SK-N-SH (cell line): ENCODE measurements at regions not wholly inside any gene's neighbourhood (a gene's known extent, or its start where the extent isn't known, plus 50 kb on each side); places are given as distances from the start of the nearest gene placed in this dataset.

Experiments used
- CTCF ChIA-PET: fragments of 300-600, 350-600 bp; formaldehyde crosslinking; extraction: SDS; loops from one replicate; lab custom pipeline; 2021; lab: Yijun Ruan, JAX
- POLR2A ChIA-PET: fragments of 350-600 bp; sonication (Branson Sonifier 250); formaldehyde crosslinking; extraction: SDS; loops from one replicate; lab custom pipeline; 2020; ENCODE audit warnings: antibody characterized with exemption, inconsistent platforms; lab: Yijun Ruan, JAX
- DNase-seq: peaks from one replicate; pipeline ENCODE4 v3.0.0; 2012
- H2AFZ ChIP-seq: fragments of 200-600 bp; sonication (generic); 2 replicates; pipeline ENCODE4 v1.8.1; 2016; ENCODE audit warnings: antibody characterized with exemption, mild to moderate bottlenecking, low read depth
- H3F3A ChIP-seq: fragments of 200-600 bp; sonication (generic); replicated peaks from 2 replicates; pipeline ENCODE3; 2016; ENCODE audit warnings: antibody characterized with exemption, mild to moderate bottlenecking; ENCODE audit not compliant: insufficient read depth
- H3K27ac ChIP-seq, 2 experiments: fragments of 200-500 bp in 1 of 2; fragments of 200-600 bp in 1 of 2; sonication (Bioruptor generic) in 1 of 2; sonication (generic), shearing (Covaris generic) in 1 of 2; 2 replicates each; pipeline versions ENCODE4 v1.5.1 to v1.6.1; 2014 to 2016; ENCODE audit warnings: low read depth in 2 of 2, inconsistent platforms in 1 of 2, low read length in 1 of 2, mild to moderate bottlenecking in 1 of 2, mixed read lengths in 1 of 2
- H3K27me3 ChIP-seq: fragments of 200-600 bp; sonication (generic), shearing (Covaris generic); 2 replicates; pipeline ENCODE4 v1.6.1; 2016; ENCODE audit warnings: mixed run types; ENCODE audit not compliant: insufficient read depth
- H3K36me3 ChIP-seq, 2 experiments: fragments of 200-500 bp in 1 of 2; fragments of 200-600 bp in 1 of 2; sonication (Bioruptor generic) in 1 of 2; sonication (generic) in 1 of 2; replicated peaks in 1 of 2; 2 replicates each; pipeline versions ENCODE3 to v1.5.1; 2014 to 2016; ENCODE audit warnings: low read length in 1 of 2, mild to moderate bottlenecking in 1 of 2; ENCODE audit not compliant: insufficient read depth in 2 of 2, control insufficient read depth in 1 of 2
- H3K4me1 ChIP-seq, 2 experiments: fragments of 200-500 bp in 1 of 2; fragments of 200-600 bp in 1 of 2; sonication (Bioruptor generic) in 1 of 2; sonication (generic), shearing (Covaris generic) in 1 of 2; 2 replicates each; pipeline versions ENCODE4 v1.5.1 to v1.6.1; 2014 to 2016; ENCODE audit warnings: low read depth in 1 of 2, low read length in 1 of 2, mixed run types in 1 of 2; ENCODE audit not compliant: insufficient read depth in 2 of 2, control insufficient read depth in 1 of 2
- H3K4me2 ChIP-seq: fragments of 200-600 bp; sonication (generic), shearing (Covaris generic); 2 replicates; pipeline ENCODE4 v1.6.1; 2017; ENCODE audit warnings: mixed run types
- H3K4me3 ChIP-seq, 2 experiments: fragments of 200-500 bp in 1 of 2; fragments of 200-600 bp in 1 of 2; sonication (Bioruptor generic) in 1 of 2; sonication (generic), shearing (Covaris generic) in 1 of 2; 2 replicates each; pipeline versions ENCODE4 v1.5.1 to v1.8.1; 2014 to 2016; ENCODE audit warnings: low read depth in 2 of 2, inconsistent platforms in 1 of 2, low read length in 1 of 2, mild to moderate bottlenecking in 1 of 2, mixed read lengths in 1 of 2, moderate library complexity in 1 of 2
- H3K79me2 ChIP-seq: fragments of 200-600 bp; sonication (generic); 2 replicates; pipeline ENCODE4 v1.8.1; 2017; ENCODE audit warnings: mild to moderate bottlenecking; ENCODE audit not compliant: insufficient read depth
- H3K9ac ChIP-seq: fragments of 200-600 bp; sonication (generic); 2 replicates; pipeline ENCODE4 v1.6.1; 2017; ENCODE audit warnings: mixed run types
- H3K9me2 ChIP-seq: fragments of 200-600 bp; sonication (generic); 2 replicates; pipeline ENCODE4 v1.6.1; 2017; ENCODE audit warnings: mixed run types
- H3K9me3 ChIP-seq: fragments of 200-600 bp; sonication (generic); 2 replicates; pipeline ENCODE4 v1.6.1; 2017; ENCODE audit warnings: mixed run types, mild to moderate bottlenecking, moderate library complexity
- H4K20me1 ChIP-seq: fragments of 200-600 bp; sonication (generic); 2 replicates; pipeline ENCODE4 v1.6.1; 2017; ENCODE audit warnings: mild to moderate bottlenecking, mixed run types; ENCODE audit not compliant: insufficient read depth
- EP300 ChIP-seq, 2 experiments: IDR thresholded peaks; 2 replicates each; pipeline versions ENCODE4 v1.4.0 to v1.6.1; 2012; ENCODE audit warnings: borderline replicate concordance in 1 of 2, low read depth in 1 of 2, low read length in 1 of 2
- EZH2phosphoT487 ChIP-seq: fragments of 200-600 bp; sonication (generic); IDR thresholded peaks from 2 replicates; pipeline ENCODE4 v1.6.1; 2017; ENCODE audit warnings: low read depth, mixed run types, mild to moderate bottlenecking, antibody characterized with exemption, moderate library complexity, borderline replicate concordance
- FOXM1 ChIP-seq: IDR thresholded peaks from 2 replicates; pipeline ENCODE4 v1.4.0; 2012; ENCODE audit warnings: low read depth, mild to moderate bottlenecking
- GABPA ChIP-seq: IDR thresholded peaks from 2 replicates; pipeline ENCODE4 v1.4.0; 2012; ENCODE audit warnings: low read depth, mild to moderate bottlenecking
- GATA2 ChIP-seq: sonication (generic); formaldehyde crosslinking; IDR thresholded peaks from 2 replicates; pipeline ENCODE4 v1.5.0; 2020; ENCODE audit warnings: mild to moderate bottlenecking, missing genetic modification reagents
- JUND ChIP-seq: IDR thresholded peaks from 2 replicates; pipeline ENCODE4 v1.4.0; 2012
- MXI1 ChIP-seq: IDR thresholded peaks from 2 replicates; pipeline ENCODE4 v1.6.1; 2012; ENCODE audit warnings: mild to moderate bottlenecking, low read depth, low read length, improper control_type of control experiment
- NFIC ChIP-seq: IDR thresholded peaks from 2 replicates; pipeline ENCODE4 v1.4.0; 2012; ENCODE audit warnings: borderline replicate concordance
- NRF1 ChIP-seq: IDR thresholded peaks from 2 replicates; pipeline ENCODE4 v1.6.1; 2012; ENCODE audit warnings: low read depth, mild to moderate bottlenecking, low read length
- POLR2AphosphoS5 ChIP-seq: IDR thresholded peaks from 2 replicates; pipeline ENCODE4 v1.6.1; 2012; ENCODE audit warnings: low read depth, low read length
- RAD21 ChIP-seq: IDR thresholded peaks from 2 replicates; pipeline ENCODE4 v1.6.1; 2012; ENCODE audit warnings: mild to moderate bottlenecking, low read length
- TAF1 ChIP-seq: IDR thresholded peaks from 2 replicates; pipeline ENCODE4 v1.6.1; 2012; ENCODE audit warnings: low read depth, mild to moderate bottlenecking, low read length, moderate library complexity, borderline replicate concordance
- TEAD4 ChIP-seq: IDR thresholded peaks from 2 replicates; pipeline ENCODE4 v1.4.0; 2012; ENCODE audit warnings: mild to moderate bottlenecking, borderline replicate concordance; ENCODE audit not compliant: insufficient read depth
- YY1 ChIP-seq: IDR thresholded peaks from 2 replicates; pipeline ENCODE4 v1.4.0; 2012; ENCODE audit warnings: low read depth, mild to moderate bottlenecking
- WGBS: methylation state at CpG from one replicate; pipeline ENCODE4 v1.1.6; 2017; ENCODE audit warnings: low lambda C conversion rate; 5-methylcytosine and 5-hydroxymethylcytosine counted together
- TF ChIP-seq, protein P1 (sequence below): IDR thresholded peaks from 2 replicates; pipeline ENCODE4; 2012
- TF ChIP-seq, protein P2 (sequence below): fragments of 150-350 bp; IDR thresholded peaks from 2 replicates; pipeline ENCODE4 v1.6.1; 2016; ENCODE audit warnings: mild to moderate bottlenecking, low read depth, low read length
- TF ChIP-seq, protein P3 (sequence below): IDR thresholded peaks from 2 replicates; pipeline ENCODE4 v1.4.0; 2012; ENCODE audit warnings: low read depth, borderline replicate concordance

DNA sequence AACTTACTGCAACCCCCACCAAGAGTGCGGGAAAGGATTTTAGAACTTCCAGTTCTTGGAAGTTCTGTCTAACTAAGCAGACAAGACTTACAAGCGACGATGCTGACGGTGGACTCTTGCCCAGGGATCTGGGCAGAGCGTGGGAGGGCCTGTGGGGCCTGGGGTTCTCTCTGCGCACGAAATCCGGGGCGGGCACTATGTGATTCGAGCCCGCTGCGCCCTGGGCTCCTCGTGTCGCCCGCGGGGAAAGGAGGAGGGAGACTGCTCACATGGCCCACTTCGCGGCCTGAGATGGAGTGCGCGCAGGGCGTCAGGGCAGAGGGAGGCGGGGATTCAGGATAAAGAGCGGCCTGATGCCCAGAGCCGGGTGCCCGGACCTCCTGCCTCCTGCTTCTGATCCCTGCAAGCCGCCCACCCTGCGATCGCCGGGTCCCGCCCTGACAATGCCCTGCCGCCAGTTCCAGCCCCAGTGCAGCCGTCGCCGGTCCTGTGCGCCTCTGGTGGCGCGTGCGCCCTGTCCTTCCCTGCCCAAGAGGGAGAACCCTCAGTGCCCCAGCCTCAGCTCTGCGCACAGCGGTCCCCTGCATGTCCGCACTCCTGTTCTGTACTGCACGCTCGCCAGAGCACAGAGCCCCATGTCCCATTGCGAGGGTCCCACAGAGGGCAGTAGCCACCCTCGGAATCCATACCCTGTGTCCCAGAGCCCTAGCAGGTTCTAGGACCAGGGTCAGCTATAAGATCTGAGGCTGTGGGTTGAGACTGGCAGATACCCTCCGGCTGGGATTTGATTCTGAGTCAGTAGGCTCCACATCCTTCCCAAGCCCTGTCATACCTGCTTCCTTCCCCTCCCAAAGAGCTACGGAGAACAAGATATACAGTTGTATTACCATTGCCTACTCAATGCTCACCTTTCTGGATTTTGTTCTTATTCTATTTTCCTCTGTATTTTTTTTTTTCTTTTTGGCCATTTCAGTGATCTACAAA lies 99.4 kb upstream of the TMEM106B start (continued):
- TF ChIP-seq, protein P1, sequence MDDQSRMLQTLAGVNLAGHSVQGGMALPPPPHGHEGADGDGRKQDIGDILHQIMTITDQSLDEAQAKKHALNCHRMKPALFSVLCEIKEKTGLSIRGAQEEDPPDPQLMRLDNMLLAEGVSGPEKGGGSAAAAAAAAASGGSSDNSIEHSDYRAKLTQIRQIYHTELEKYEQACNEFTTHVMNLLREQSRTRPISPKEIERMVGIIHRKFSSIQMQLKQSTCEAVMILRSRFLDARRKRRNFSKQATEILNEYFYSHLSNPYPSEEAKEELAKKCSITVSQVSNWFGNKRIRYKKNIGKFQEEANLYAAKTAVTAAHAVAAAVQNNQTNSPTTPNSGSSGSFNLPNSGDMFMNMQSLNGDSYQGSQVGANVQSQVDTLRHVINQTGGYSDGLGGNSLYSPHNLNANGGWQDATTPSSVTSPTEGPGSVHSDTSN, result no peak
- 0 out of 2 replicates have a peak, but pooled peaks have one; percentile 7 for TF ChIP-seq GATA2 (CRISPR knock-in tag)
- TF ChIP-seq TEAD4, result no peak
- peak; percentile 44; the same call in 1 of the 2 replicates for TF ChIP-seq NRF1

DNA sequence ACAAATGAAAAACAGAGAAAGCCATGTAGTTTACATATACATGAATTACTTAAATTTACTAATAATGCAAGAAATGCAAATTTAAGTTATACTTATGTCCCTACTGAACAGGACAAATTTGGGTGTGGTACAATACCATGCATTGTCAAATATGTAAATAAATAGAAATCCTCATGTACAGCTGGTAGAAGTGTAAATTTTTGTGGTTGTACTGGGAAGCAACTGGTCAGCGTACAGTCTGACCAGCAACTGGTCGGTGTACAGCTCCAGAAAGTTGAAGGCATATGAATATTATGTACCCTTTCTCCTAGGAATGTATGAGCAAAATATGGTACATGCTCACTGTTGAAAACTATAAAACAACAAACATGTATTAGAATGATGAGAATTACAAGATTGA lies 93.9 kb upstream of the TMEM106B start:
- no peaks in the 10 kb centered on the region for H3K9me2 ChIP-seq
- H3K79me2 ChIP-seq, result no peaks in the 10 kb centered on the region
- no peaks in the 10 kb centered on the region for H3F3A ChIP-seq
- H3K4me2 ChIP-seq, result no peak overlapping the region
- DNase-seq, result no peak
- no peaks in the 10 kb centered on the region for H4K20me1 ChIP-seq
- no peaks in the 10 kb centered on the region for H3K36me3 ChIP-seq
- H3K4me3 ChIP-seq, result no peak overlapping the region
- TF ChIP-seq, protein P2, sequence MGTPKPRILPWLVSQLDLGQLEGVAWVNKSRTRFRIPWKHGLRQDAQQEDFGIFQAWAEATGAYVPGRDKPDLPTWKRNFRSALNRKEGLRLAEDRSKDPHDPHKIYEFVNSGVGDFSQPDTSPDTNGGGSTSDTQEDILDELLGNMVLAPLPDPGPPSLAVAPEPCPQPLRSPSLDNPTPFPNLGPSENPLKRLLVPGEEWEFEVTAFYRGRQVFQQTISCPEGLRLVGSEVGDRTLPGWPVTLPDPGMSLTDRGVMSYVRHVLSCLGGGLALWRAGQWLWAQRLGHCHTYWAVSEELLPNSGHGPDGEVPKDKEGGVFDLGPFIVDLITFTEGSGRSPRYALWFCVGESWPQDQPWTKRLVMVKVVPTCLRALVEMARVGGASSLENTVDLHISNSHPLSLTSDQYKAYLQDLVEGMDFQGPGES, result no peak
- TF ChIP-seq MXI1 (no peak), RAD21 (no peak), JUND (no peak)
- H2AFZ ChIP-seq, result no peak overlapping the region
- POLR2A ChIA-PET, result no interaction called here
- CTCF ChIA-PET, result interaction anchor here (1.1 to 2.0 kb wide), 4 partner anchors 19 to 205 kb away, joined by 3 to 6 read pairs (median 4); partner anchors contain the start of gene TMEM106B
- 81% methylated on average over 2 of the region's 2 CpGs for WGBS
- no peaks in the 10 kb centered on the region for H3K9me3 ChIP-seq
- no peak overlapping the region for H3K27ac ChIP-seq
- no peak overlapping the region for H3K9ac ChIP-seq
- no peaks in the 10 kb centered on the region; a peak in 2 of 4 replicates for H3K4me1 ChIP-seq
- H3K27me3 ChIP-seq, result no peaks in the 10 kb centered on the region

DNA sequence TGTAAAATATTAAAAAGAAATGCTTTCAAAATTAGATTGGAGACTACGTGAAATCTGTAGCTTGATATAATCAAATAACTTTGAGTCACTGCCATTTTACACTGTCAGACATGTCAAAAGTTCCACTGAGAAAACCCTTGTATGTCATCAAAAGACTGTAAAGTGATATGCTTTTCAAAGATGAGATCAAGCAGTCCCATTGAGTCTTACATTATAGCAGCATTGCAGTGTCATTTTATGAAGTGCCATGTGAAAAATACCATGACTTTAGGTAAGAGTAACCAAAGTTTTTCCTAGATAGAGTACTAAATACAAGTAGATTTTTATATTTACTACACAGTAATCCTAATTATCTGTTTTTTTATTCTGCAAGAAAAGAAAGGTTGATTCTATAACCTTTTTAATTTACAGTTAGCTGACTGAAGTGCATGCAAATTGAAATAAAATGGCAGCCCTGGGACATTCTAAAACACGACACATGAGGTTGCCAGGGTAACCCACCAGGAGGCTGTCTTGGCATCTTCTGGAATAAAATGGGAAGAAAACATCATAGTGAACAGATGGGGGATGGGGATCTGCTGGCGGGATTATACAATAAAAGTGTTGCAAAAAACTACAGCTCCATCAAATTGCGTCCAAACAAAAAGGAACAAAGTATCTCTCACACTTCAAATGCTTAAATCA lies 91.3 kb upstream of the TMEM106B start:
- Histone ChIP-seq H3K9ac (no peak overlapping the region), H3K27me3 (no peaks in the 10 kb centered on the region), H3K9me2 (no peaks in the 10 kb centered on the region), H3K79me2 (no peaks in the 10 kb centered on the region), H2AFZ (no peak overlapping the region), H3K9me3 (no peaks in the 10 kb centered on the region), H4K20me1 (no peaks in the 10 kb centered on the region), H3K4me1 (no peaks in the 10 kb centered on the region; a peak in 2 of 4 replicates), H3F3A (no peaks in the 10 kb centered on the region), H3K36me3 (no peaks in the 10 kb centered on the region), H3K4me3 (no peak overlapping the region), H3K4me2 (no peak overlapping the region), H3K27ac (no peak overlapping the region)
- 63% methylated on average over 4 of the region's 4 CpGs for WGBS
- CTCF ChIA-PET, result interaction anchor here (0.7 to 3.1 kb wide), 5 partner anchors 9 to 339 kb away, joined by 3 to 11 read pairs (median 3); no protein-coding TSS in a partner anchor
- DNase-seq, result peak; percentile 8
- POLR2A ChIA-PET, result no interaction called here
- TF ChIP-seq GATA2 (CRISPR knock-in tag) (no peak), GABPA (no peak), TAF1 (no peak), NFIC (no peak), FOXM1 (no peak), RAD21 (no peak), EZH2phosphoT487 (no peak), POLR2AphosphoS5 (no peak), EP300 (IDR thresholded peaks at IDR 0.05; ENCODE audit: borderline replicate concordance in 1 of 2, low read depth in 1 of 2, low read length in 1 of 2) (no peak), YY1 (no peak)
- TF ChIP-seq, protein P3, sequence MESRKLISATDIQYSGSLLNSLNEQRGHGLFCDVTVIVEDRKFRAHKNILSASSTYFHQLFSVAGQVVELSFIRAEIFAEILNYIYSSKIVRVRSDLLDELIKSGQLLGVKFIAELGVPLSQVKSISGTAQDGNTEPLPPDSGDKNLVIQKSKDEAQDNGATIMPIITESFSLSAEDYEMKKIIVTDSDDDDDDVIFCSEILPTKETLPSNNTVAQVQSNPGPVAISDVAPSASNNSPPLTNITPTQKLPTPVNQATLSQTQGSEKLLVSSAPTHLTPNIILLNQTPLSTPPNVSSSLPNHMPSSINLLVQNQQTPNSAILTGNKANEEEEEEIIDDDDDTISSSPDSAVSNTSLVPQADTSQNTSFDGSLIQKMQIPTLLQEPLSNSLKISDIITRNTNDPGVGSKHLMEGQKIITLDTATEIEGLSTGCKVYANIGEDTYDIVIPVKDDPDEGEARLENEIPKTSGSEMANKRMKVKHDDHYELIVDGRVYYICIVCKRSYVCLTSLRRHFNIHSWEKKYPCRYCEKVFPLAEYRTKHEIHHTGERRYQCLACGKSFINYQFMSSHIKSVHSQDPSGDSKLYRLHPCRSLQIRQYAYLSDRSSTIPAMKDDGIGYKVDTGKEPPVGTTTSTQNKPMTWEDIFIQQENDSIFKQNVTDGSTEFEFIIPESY, result no peak
